HG03095 (cell line): ENCODE measurements at regions not wholly inside any gene's neighbourhood (a gene's known extent, or its start where the extent isn't known, plus 50 kb on each side); places are given as distances from the start of the nearest gene placed in this dataset.

Source experiments
- ATAC-seq: cut with Tn5 transposase; IDR thresholded peaks from one replicate; pipeline ENCODE4 v1.9.1; 2021; ENCODE audit warnings: moderate library complexity; ENCODE audit not compliant: unreplicated experiment

GRCh38 chr4:62917649-62918048, 1491.6 kb downstream of the TECRL start:
- ATAC-seq: no peak

GRCh38 chr4:62914758-62915157, 1494.5 kb downstream of the TECRL start:
- no peak for ATAC-seq

- no peak for ATAC-seq
Observed at GRCh38 chr4:62913065-62913464, 1496.2 kb downstream of the TECRL start.

GRCh38 chr4:62912531-62912930, 1496.7 kb downstream of the TECRL start:
- no peak for ATAC-seq

- ATAC-seq: no peak
Observed at GRCh38 chr4:62909238-62909637, 1500.0 kb downstream of the TECRL start.

GRCh38 chr4:62901101-62901500, 1508.1 kb downstream of the TECRL start:
- ATAC-seq: no peak

GRCh38 chr4:62899646-62900364, 1509.4 kb downstream of the TECRL start:
- no peak for ATAC-seq

- ATAC-seq: no peak
Observed at GRCh38 chr4:62898115-62898514, 1511.1 kb downstream of the TECRL start.

GRCh38 chr4:62896721-62897120, 1512.5 kb downstream of the TECRL start:
- ATAC-seq: no peak

- no peak for ATAC-seq
Observed at GRCh38 chr4:62881901-62882300, 1527.3 kb downstream of the TECRL start.

GRCh38 chr4:62881210-62881609, 1528.0 kb downstream of the TECRL start:
- no peak for ATAC-seq

- ATAC-seq: no peak
Observed at GRCh38 chr4:62872856-62873255, 1536.4 kb downstream of the TECRL start.

GRCh38 chr4:62871078-62871477, 1538.2 kb downstream of the TECRL start:
- ATAC-seq: no peak

- no peak for ATAC-seq
Observed at GRCh38 chr4:62870451-62870850, 1538.8 kb downstream of the TECRL start.

- no peak for ATAC-seq
Observed at GRCh38 chr4:62865261-62865660, 1544.0 kb downstream of the TECRL start.

- ATAC-seq: no peak
Observed at GRCh38 chr4:62849696-62850095, 1559.6 kb downstream of the TECRL start.

- ATAC-seq: no peak
Observed at GRCh38 chr4:62835631-62836030, 1573.6 kb downstream of the TECRL start.

- no peak for ATAC-seq
Observed at GRCh38 chr4:62822306-62822705, 1586.9 kb downstream of the TECRL start.

- no peak for ATAC-seq
Observed at GRCh38 chr4:62816566-62816965, 1592.7 kb downstream of the TECRL start.

GRCh38 chr4:62814510-62815047, 1594.7 kb downstream of the TECRL start:
- no peak for ATAC-seq

GRCh38 chr4:62806816-62807215, 1602.4 kb downstream of the TECRL start:
- no peak for ATAC-seq

GRCh38 chr4:62804075-62804474, 1603.9 kb downstream of the ADGRL3 start:
- no peak for ATAC-seq

GRCh38 chr4:62797221-62797620, 1597.1 kb downstream of the ADGRL3 start:
- ATAC-seq: no peak
